Keratinocyte (primary cell): ENCODE measurements at regions not wholly inside any gene's neighbourhood (a gene's known extent, or its start where the extent isn't known, plus 50 kb on each side); places are given as distances from the start of the nearest gene placed in this dataset.

Source experiments
- EZH2 ChIP-seq: IDR thresholded peaks from one replicate; pipeline ENCODE4 v1.6.1; 2012; ENCODE audit warnings: inconsistent platforms, mild to moderate bottlenecking, low read length, moderate library complexity
- TF ChIP-seq, protein P1 (sequence below), 3 experiments: IDR thresholded peaks in 1 of 3; conservative IDR thresholded peaks in 1 of 3; optimal IDR thresholded peaks in 1 of 3; 2 replicates in 2 of 3; 3 replicates in 1 of 3; pipeline versions ENCODE3 to v1.5.1; 2011; ENCODE audit warnings: low read length in 3 of 3, mild to moderate bottlenecking in 3 of 3, moderate library complexity in 2 of 3, control low read depth in 1 of 3, inconsistent platforms in 1 of 3; ENCODE audit not compliant: insufficient read depth in 2 of 3; ENCODE audit errors: extremely low read depth in 1 of 3

DNA sequence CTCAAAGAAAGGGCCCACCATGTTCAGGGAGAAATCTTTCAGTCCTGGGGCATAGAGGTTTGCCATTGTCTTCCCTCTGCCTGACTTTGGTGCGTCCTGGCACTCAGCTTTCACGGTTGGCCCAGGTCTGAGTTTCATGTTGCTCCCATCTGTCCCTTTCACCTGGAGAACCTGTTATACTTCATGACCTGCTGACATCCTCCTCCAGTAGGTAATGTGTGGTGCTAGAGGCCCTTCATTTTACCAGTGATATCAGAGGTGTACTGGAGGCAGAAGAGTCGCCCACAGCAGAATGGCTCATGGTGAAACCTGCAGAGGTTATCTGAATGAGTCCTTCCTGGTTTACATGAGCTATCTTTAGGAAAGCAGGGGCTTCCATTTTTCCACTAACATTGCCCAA lies 128.8 kb upstream of the DLX2 start:
- TF ChIP-seq, protein P1, sequence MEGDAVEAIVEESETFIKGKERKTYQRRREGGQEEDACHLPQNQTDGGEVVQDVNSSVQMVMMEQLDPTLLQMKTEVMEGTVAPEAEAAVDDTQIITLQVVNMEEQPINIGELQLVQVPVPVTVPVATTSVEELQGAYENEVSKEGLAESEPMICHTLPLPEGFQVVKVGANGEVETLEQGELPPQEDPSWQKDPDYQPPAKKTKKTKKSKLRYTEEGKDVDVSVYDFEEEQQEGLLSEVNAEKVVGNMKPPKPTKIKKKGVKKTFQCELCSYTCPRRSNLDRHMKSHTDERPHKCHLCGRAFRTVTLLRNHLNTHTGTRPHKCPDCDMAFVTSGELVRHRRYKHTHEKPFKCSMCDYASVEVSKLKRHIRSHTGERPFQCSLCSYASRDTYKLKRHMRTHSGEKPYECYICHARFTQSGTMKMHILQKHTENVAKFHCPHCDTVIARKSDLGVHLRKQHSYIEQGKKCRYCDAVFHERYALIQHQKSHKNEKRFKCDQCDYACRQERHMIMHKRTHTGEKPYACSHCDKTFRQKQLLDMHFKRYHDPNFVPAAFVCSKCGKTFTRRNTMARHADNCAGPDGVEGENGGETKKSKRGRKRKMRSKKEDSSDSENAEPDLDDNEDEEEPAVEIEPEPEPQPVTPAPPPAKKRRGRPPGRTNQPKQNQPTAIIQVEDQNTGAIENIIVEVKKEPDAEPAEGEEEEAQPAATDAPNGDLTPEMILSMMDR (optimal IDR thresholded peaks at IDR 0.05 in 1 of 3, IDR thresholded peaks at IDR 0.05 in 1 of 3, conservative IDR thresholded peaks at IDR 0.05 in 1 of 3; ENCODE audit: extremely low read depth in 1 of 3, insufficient read depth in 2 of 3, low read length in 3 of 3): no peak
- no peak for TF ChIP-seq EZH2
